GM18508 (cell line): ENCODE measurements at regions not wholly inside any gene's neighbourhood (a gene's known extent, or its start where the extent isn't known, plus 50 kb on each side); places are given as distances from the start of the nearest gene placed in this dataset.
"Not testable (repeated sequence)": the region's sequence is repeated elsewhere in the genome, so short reads cannot be mapped to it uniquely, and the experiment has no call there.

ENCODE experiments used
- ATAC-seq: cut with Tn5 transposase; IDR thresholded peaks from one replicate; pipeline ENCODE4 v1.9.1; 2021; ENCODE audit warnings: moderate number of reproducible peaks; ENCODE audit not compliant: insufficient read depth, unreplicated experiment

DNA sequence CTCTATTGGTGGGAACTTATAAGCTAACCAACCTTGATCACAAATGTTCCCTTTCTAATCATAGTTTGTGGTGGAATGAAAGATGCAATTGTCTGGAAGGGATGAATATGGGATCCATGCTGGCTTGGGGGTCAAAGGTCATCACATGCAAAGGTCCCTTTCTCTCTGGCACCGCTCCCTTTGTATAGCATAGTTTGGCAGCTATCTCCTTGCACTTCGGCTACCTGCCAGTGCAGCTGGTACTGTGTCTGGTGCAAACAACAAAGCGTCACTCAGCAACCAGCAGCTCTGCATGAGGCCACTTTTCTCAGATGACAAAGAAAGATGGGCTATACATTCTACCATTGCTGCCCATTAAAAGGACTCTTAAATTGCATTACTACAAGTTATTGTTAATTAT is 188.2 kb upstream of the NFIA start:
- no peak for ATAC-seq

GRCh38 chr1:60893136-60893930 is 189.0 kb upstream of the NFIA start:
- ATAC-seq, result no peak

DNA sequence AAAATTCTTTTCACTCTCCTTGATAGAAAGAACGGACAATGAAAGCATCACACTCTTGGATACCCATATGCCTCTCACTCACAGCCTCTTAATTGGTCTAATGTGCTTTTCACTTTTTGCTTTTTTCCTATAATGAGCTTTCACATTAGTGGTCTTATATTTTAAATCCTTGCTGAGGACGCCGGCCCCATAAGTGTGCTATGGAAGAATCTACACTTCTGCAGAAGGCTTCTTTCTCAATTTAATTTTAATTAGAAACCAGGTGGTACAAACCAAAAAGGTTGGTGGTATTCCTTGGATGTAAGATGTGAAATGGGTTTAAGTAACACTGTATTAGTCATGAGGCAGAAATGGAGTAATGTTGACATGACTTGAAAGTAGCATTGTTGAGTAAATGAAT is 190.6 kb upstream of the NFIA start:
- no peak for ATAC-seq

DNA sequence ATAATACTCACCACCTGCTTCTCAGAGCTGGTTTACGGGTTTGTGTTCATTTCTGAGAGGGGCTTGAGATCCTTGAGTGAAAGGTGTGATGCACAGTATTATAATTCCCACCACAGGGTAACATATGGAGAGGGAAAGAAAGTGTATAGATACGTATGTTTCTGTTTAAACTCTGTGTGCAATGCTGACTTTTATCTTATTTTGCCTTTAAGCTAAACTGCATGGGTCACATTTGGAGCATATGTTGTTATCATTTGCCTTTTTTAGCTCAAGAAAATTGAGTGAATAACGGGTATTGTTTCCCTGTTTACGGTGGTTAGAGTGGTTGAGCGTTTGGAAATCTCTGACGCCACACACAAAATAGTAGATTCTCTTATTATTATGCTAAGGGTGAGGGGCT is 191.1 kb upstream of the NFIA start:
- no peak for ATAC-seq

- no peak for ATAC-seq
Observed at GRCh38 chr1:60890664-60891063, 191.7 kb upstream of the NFIA start.

- ATAC-seq, result no peak
Observed at GRCh38 chr1:60889709-60890108, 192.7 kb upstream of the NFIA start.

- ATAC-seq, result no peak
Observed at GRCh38 chr1:60888126-60888525, 194.2 kb upstream of the NFIA start.

GRCh38 chr1:60886793-60887331 is 195.5 kb upstream of the NFIA start:
- no peak for ATAC-seq

DNA sequence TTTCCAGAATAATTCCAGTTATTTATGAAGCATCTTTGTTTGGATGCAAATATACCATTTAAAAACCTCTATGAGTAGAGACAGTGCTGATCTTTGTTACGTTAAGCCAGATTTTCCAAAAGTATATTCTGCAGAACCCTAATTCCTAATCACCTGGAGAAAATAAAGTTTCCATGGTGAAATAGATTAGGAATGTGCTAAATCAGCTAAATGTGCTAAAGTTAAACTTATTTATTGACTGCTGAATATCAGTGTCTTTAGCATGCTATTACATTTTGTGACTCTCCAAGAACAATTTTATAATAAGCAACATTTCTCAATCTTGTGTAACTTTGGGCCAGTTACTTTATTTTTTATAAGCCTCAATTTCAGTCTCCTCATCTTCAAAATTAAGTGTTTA is 196.3 kb upstream of the NFIA start:
- ATAC-seq, result no peak

GRCh38 chr1:60880202-60880601 is 202.2 kb upstream of the NFIA start:
- no peak for ATAC-seq

- no peak for ATAC-seq
Observed at GRCh38 chr1:60878323-60878722, 204.0 kb upstream of the NFIA start.

DNA sequence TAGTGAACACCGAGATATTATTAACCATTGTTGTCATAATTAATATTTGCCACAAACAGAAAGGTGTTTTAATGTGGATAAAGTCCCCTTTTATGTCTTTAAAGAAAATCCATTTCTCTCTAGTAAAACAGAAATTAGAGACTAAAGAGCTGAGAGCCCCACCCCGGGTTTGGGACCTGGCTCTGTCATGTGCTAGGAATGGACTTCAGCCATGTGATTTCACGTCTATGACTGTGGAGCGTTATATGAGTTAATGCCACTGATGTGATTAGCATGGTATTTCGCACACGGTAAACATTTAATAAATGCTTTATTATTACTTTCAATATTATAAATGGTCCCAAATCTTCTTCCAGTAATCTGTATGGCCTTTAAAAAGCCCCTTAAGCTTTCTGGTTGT is 205.0 kb upstream of the NFIA start:
- no peak for ATAC-seq

GRCh38 chr1:60876952-60877351 is 205.4 kb upstream of the NFIA start:
- ATAC-seq, result no peak

- no peak for ATAC-seq
Observed at GRCh38 chr1:60875138-60875537, 207.2 kb upstream of the NFIA start.

- ATAC-seq, result no peak
Observed at GRCh38 chr1:60874718-60875117, 207.6 kb upstream of the NFIA start.

DNA sequence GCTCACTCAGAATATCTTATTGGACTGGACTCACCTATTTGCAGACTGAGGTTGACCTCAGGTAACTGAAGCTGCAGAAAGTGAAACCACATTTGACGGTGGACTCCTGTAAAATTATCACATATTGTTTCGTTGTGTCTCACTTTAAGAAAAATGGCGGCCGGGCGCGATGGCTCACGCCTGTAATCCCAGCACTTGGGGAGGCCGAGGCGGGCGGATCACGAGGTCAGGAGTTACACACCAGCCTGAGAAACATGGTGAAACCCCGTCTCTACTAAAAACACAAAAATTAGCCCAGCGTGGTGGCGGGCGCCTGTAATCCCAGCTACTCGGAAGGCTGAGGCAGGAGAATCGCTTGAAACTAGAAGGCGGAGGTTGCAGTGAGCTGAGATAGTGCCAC is 209.0 kb upstream of the NFIA start:
- not testable (repeated sequence) for ATAC-seq

DNA sequence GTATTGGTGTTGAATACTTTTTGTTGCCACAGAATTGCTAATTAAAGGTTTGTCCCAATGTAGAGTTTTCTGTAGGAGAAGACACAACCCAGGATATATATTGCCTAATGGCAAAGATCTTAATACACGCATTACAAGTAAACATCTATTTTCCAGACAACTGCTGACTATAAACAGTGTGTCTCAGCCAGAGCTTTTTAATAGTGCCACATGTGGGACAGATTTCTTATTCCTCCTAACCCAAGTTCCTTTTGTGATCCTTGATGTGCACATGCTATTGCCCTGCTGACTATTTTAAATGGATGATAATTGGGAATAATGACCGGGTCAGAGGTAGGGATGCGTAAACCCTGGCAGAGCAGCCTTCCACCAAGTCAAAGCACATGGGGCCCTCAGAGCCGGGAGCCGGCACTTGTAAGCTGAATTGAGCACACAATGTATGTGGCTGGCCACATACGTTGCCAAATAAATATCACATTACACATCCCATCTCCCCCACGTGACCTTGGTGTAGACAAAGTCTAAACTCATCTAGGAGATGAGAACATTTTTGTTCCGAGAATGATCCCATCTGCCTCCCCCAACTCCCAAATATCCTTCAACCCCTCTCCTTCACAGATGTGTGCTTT is 209.8 kb upstream of the NFIA start:
- ATAC-seq, result no peak

- no peak for ATAC-seq
Observed at GRCh38 chr1:60870269-60870865, 212.0 kb upstream of the NFIA start.

GRCh38 chr1:60868901-60869663 is 213.3 kb upstream of the NFIA start:
- ATAC-seq, result no peak

- ATAC-seq, result no peak
Observed at GRCh38 chr1:60867782-60868181, 214.6 kb upstream of the NFIA start.
